GM18519 (cell line): ENCODE measurements at regions not wholly inside any gene's neighbourhood (a gene's known extent, or its start where the extent isn't known, plus 50 kb on each side); places are given as distances from the start of the nearest gene placed in this dataset.
A peak's percentile ranks its signal among the peaks of the same experiment; 100 is the strongest.

ENCODE experiments used
- ATAC-seq: cut with Tn5 transposase; IDR thresholded peaks from one replicate; pipeline ENCODE4 v1.9.1; 2021; ENCODE audit warnings: mild to moderate bottlenecking, moderate library complexity; ENCODE audit not compliant: unreplicated experiment, low FRiP score

DNA sequence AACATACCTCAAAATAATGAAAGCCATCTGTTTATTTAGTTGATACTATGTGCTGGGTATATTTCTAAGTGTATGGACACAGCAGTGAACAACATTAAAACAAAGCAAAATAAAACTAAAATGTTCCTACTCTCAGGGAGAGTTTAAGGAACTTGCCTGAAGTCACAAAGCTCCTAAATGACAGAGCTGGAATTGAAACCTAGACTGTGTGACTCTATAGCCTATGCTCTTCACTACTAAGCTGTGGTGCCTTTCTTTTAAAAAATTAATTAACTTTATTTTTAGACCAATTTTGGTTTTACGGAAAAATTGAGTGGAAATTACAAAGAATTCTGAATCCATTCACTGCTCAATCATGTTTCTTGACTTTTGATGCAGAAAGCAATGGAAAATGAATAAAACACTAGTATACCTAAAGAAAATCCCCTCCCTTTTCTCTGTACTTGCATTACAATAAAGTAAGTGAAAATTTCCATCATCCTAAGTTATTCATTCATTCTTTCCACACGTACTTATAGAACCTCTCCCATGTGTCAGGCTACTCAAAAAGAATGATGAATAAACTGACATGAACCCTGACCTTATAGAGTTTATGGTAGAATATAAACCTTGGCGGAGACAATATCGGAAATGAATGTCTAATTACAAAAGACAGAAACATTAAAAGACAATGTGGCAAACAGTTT, 189.8 kb upstream of the RBMS3 start:
- no peak for ATAC-seq

DNA sequence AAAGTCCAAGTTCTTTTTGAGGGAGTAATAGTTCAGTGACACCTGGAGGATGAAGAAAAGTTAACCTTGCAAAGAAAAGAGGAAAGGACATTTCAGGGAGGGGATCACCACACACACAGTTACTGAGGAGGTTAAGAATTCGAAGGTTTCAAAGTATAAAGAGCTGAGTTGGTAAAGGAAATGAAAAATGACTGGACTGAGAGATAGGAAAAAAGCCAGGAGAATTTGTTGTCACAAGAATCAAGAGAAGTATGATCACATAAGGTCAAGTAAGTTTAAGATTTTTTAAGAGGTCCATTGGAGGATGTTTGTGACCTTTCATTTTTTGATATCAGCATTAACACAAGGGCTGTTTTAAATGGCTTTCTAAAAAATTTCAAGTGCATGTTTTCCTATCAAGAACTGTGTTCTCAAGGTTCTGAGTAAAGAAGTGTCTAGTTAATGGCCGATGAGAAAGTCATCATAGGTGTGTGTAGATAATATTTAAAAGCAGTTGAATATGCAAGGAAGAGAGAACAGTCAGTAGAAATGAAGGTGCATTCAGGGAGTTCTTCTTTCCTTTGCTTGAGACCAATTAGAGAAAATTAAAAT, 189.2 kb upstream of the RBMS3 start:
- ATAC-seq = no peak

DNA sequence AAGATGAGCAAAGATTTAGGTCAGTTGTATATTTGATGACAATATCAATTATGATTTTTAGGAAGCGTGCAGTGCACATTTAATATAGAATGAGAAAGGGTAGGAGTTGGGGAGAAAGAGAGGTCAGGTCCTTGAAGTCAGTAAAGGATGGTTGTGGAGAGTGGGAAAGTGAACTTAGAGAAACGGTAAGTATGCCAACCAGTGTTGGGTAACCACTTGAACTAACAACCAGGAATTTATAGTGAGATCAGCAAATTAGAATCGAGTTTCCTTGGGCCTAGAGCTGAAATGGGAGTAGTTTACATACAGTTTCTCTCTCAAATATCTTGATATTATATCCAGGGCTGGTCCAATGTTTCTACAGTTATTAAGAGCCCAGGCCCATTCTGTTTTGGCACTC, 188.5 kb upstream of the RBMS3 start:
- ATAC-seq = no peak

DNA sequence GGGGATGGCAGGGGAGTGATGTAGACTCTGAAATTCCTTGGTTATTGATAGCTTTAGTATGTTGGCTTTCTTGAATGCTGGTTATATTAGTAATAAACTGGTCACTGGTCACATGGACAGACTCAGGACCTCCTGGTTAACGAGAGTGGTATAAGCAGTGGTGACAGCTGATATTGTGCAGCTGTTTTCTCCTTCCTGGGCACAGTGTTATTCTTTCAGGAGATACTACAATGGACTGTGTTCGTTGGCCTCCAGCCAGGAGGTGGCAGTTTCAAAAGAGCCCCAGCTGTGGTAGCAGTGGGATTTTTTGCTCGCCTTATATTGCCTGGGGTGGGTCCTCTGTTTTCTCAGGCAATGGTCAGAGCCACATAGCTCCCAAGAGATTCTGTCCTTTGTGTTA, 181.6 kb upstream of the RBMS3 start:
- no peak for ATAC-seq

DNA sequence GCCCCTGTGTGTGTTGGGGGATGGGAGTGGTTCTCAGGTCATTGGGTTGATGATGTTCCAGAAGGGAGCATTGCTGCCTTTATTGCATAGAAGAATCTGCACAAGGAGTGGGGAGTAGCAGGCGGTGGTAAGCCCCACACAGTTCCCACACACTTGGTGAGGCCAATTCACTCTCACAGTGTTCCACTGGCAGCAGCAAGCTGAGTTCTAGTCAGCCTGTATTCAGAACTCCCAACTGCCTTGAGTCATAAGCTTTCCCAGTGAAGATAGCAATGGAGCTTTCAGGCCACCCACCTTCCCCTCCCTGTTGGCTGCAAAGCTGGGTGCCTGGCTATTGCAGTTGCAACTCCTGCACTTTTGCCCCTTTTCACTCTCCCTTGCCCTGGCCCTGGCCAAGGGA, 181.1 kb upstream of the RBMS3 start:
- ATAC-seq = no peak

DNA sequence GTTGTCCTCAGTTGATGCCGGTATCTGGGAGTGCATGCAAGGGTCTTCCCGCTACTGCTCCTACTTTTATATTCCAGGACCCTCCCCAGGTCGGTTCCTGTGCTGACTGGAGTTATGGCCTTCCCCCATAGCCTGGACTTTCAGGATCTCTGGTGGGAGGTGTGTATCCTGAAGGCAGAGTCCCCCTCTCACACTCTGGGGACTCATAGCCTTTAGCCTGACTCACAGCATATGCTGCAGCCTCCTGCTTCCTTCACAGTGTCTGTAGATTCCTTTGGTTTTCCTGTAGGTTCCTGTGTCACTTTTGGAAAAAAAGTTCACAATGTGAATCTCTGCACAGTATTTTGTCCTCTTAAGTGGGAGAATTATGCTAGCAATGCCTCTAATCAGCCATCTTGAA, 180.6 kb upstream of the RBMS3 start:
- no peak for ATAC-seq

DNA sequence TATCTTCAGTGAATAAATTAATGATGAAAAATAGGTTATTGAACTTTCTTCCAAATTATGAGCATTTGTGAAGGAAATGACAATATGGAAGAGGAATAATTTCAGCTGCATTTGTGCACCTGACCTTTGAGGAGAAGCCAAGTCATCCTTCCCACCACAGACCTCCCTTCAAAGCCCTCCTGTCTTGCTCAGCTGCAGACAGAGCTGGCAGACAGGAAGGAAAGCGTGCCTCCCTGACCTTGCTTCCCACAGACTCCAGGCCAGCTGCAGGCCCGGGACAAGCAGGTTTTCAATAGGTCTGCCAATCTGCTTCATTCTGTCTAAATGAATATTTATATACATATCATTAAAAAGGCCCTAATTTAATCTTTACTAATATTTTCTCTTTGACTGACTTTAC, 152.9 kb upstream of the RBMS3 start:
- no peak for ATAC-seq

DNA sequence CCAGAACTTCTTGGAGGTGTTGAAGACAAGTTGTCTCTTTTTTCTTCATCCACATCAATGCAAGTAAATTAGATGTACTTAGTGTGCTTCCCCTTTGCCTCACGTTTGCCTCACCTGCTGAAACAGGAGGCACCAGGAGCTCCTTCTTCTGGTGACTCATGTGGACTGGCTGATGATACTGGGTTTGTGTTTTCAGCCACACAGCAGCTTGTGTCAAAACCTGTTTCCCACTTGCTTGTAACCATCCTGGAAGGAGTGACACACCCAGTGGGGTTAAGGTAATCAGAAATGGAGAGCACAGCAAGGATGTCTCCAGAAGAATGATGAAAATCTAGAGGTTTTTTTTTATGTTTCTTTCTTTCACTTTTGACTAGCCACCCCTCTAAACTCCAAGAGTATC, 143.3 kb upstream of the RBMS3 start:
- no peak for ATAC-seq

DNA sequence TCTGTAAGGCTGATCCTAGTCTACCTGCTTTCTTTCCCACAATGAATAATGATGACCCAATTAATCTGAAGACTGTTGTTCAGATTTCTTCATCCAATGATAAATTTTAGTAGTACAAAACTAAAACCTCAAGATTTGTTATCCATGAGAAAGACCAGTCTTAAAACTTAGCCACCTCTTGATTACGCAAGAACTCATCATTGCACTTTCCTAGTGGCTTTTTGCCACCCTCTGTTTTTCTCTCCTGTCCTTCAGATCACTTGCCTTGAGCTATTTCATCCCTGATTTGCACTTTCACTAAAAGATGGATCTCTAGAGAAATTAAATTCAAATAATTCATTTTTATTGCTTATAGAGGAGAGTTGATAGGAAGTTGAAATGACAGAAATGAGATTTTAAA, 142.7 kb upstream of the RBMS3 start:
- ATAC-seq = no peak

DNA sequence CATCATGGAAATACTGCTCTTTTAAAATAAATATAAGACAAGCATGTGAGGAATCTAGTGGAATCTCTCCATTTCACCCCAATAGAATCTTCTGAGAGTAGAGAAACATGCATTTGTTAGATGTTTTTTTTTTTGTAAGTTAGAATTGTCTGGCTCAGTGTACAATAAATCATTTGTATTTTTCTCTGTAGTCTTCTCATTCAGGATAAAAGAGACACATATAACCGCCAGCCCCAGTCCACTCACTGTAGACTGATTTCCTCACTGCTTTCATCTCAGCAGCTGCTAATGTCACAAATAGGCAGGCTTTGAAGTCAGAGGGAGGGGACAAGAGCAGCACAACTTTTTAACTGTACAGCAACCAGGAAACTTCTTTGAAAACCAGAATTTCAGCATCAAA, 140.2 kb upstream of the RBMS3 start:
- ATAC-seq = no peak

DNA sequence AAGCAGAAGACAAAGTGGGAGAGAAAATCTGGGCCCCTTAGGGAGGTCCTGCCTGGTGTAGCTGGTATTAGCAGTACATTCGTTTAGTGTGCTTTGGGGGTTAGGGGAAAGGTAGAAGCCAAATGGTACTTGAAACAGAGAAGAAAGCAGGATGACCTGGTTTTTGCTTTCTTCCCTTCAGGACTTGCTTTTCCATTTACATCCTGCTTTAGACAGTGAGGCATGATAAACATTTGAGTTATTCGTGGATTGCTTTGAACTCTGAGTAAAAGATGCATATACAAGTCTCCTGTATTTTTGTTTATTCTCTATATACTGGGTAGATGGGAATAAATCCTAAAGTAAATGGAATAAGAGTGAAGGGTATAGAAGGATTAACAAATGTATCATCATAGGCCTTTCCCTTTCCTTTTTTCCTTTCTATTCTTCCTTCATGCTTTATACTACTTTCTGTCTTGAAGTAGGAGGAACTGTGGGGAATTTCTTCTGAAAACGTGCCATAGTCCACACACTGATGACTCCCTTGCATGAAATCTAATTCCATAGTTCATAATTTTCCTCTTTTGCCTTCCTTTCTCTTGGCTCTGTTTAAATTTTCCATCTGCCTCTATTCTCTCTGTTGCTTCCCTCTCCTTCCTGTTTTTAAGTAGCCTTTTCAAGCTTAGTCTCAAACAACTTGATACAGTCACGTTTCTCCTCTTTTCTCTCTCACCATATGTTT, 139.5 kb upstream of the RBMS3 start:
- ATAC-seq = no peak

DNA sequence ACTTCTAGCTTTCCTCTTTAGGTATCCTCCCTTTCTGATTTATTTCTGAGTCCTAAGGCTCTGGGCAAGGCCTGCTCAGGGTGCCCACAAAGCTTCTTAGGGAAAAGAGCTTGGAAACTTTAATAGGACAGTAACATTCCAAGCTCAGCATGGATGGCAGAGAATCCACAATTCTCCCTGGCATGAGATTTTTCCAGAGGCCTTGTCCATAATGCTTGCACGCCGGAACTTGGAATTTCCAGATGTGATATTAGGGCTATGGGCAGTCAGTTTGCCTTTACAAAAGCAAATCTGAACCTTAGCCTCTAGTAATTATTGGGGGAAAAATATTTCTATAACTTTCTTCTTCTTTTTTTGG, 139.0 kb upstream of the RBMS3 start:
- no peak for ATAC-seq

DNA sequence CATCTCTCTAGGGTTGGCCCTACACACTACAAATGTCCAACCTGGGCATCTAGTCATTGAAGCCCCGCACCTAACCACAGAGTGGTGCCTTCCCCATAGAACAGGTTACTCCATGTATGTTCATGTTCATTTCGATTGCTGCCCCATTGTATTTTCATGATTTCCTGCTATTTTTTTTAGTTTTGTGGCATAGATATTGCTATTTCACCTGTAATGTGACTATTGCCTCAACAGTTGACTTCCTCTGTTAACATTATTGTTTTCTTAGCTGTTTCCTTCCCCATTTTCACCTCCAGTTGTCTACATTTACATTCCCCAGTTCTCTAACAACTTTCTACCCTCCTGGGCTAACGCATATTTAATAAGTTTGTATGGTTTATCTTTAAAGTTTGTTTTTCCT, 137.7 kb upstream of the RBMS3 start:
- no peak for ATAC-seq

DNA sequence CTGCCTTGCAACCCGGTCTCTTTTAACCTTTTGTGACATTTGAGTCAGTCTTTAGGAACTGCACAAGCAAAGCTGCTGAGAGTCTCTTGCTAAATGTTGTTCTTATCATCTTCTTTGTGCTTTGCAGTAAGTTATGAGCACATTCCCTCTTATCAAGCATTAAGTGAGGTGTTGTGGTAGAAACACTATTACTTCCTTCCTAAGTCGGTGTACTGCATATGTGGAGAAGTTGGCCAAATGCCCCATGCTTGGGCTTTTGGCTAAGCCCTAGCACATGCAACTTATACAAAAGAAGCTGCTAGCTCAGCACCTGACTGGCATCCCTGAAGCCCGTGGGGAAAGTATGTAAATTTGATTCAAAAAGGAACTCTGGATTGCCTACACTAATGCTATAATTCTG, 136.5 kb upstream of the RBMS3 start:
- no peak for ATAC-seq

DNA sequence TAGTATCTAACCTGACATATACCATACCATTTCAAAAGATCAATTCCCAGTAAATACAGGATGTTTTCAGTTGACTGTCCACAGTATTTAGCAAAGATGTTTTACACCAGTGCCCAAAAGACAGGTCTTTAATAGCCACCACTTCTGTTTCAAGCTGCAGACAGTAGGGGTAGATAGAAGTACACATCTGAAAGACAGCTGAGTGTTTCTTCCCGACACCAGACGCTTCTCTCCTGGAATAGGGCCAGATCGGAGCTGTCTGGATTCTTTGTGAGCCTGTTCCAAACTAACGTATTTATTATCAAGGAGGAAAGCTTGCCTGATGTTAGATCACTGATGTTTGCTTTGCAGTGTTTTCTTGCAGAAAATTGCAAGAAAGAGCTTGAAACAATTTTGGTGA, 136.1 kb upstream of the RBMS3 start:
- ATAC-seq = no peak

DNA sequence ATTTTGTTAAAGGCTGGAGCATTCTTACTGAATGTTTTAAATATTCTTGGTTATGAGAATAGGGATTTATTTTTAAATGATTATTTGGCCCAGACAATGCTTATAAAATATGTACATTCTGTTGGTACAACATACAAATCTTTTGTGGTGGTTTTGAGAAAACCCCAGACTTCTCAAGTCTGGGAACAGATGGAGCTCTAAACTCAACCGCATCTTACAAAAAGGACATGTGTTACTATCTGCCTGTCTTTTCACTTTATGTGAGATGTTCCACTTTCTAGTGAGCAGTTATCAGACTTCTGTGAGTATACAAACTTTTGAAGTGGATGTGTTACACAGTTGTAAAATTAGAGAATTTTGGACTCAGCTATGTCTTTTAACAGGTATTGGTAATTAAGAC, 135.5 kb upstream of the RBMS3 start:
- no peak for ATAC-seq

DNA sequence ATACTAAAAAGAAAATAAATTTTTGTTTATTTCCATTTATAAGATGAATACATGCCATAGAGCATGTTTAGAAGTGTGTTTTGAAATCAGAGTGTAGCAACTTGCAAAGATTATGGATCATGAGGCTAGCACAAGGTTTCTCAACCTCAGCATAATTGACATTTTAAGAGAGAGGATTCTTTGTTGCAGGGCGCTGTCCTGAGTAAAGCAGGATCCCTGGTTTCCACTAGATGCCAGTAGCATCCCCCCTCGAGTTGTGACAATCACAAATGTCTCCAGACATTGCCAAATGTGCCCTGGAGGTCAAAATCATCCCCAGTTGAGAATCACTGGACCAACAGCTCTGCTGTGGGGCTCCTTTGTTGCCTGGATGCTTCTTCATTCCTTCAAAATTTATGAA, 128.5 kb upstream of the RBMS3 start:
- no peak for ATAC-seq

DNA sequence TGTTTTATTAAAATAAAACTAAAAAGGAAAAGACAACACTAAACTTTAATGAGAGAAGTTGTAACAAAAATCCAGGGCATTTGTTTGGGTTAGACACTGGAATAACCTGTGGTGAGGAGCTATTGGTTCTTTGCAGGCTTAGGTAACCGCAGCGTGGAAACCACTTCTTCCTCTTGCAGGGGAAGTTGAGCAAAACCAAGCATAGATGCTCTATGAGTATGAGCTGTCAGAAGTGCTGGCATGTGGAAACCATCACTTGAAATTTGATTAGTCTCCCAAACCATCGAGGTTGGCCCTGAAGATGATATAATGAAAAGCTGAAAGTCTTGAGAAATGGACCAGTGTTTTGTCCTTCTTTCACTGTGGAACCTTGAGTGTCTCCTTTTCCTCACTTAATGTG, 127.1 kb upstream of the RBMS3 start:
- peak; percentile 75 for ATAC-seq

DNA sequence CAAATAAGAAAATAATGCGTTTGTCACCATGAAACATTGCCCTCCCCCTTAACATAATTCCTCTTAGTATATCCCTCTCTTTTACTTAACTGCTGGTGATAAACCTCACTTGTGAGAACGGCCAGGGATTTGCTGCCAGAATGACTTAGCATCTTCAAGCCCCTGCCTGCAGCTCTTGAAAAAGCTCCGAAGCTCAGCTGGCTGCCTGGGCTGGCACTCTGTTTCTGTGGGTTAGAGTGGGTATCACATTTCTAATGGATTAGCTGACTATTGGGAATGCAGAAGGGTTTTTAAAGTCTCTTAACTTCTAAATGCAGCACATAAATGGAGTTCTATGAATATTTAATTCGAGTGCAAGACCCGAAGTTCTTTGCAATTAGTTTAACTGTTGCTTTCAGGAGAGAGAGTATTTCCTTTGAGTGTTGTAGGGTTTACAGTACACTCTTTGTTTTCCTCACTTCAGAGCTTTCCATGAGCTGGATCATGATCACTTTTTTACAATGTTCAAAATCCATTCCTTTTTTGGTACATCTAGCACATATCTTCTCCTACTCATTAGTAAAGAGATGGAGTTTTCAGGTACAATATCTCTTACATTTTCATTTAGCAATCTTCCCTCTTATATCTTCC, 124.7 kb upstream of the RBMS3 start:
- ATAC-seq = no peak

DNA sequence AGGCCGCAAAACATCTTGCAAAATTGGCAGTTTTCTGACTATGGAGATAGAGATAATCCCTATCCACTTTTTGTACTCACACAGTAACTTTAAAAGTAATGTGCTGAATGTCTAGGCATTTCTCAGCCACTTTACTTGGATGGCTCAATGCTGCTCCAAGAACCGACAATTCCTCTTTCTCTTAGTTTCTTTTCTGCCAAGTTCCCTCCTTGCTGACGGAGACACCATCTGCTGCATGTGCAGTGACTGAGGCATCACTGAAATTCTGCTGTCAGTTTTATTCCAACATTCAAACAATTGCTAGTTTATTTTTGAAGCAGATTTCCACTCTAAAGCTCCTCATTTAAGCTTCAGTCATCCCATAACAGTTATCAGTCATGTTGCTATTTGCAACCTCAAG, 116.0 kb upstream of the RBMS3 start:
- ATAC-seq = no peak

DNA sequence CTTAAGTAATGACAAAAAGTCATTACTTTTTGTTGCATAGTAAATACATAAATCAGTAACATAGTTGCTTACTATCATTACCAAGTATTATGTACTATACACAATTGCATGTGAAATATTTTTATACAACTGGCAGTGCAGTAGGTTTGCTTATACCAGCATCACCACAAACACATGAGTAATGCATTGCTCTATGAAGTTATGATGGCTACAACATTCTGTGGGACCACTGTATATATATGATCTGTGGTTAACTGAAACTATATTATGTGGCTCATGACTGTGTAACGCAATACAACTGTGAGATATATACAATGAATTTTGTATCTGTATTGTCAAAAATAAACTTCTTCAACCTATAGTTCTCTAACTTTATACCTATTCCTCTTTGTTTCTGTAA, 113.7 kb upstream of the RBMS3 start:
- ATAC-seq = no peak

DNA sequence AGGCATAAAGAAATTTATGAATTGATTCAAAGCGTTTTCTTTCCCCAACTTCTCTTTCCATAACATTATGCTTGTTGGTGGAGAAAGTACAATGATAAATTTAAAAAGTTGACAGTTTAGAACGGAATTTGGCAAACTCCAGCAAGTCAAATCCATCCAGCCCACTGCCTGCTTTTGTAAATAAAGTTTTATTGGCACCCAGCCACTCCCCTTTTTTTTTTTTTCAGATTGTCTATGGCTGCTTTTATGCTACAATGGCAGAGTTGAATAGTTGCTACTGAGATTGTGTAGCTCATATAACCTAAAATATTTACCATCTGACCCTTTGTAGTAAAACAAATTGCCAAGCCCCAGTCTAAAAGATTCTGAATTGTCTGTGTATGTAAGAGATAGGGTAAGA, 112.8 kb upstream of the RBMS3 start:
- no peak for ATAC-seq
